ENCODE measurements at regions not wholly inside any gene's neighbourhood (a gene's known extent, or its start where the extent isn't known, plus 50 kb on each side); places are given as distances from the start of the nearest gene placed in this dataset.

DNA sequence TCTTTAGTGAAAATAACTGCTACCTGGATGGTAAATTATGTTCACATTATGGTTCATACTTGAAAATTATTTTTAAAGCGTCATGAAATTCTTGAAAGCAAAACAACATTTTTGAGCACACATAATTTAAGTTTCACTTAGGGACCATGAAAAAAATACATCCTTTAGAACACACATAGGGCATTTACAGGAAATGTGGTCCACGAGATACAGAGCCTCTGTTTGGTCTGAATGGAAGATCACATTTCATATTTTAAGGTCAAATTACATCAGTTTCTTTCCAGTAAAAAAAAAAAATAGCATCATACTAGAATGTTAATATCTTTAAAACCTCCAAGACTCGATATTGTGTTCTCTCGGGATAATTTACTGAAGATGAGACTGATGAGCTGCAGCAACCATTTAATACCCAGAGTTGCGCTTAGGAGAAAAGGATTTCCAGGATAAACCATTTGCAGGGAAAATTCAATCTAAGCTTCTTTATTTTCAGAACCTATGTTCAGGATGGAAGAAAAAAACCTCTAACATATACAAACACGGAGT, 720.7 kb downstream of the DIAPH3 start:
- H3K36me3 ChIP-seq (ENCODE audit: insufficient read depth, low read length), result no peaks in the 10 kb centered on the region

DNA sequence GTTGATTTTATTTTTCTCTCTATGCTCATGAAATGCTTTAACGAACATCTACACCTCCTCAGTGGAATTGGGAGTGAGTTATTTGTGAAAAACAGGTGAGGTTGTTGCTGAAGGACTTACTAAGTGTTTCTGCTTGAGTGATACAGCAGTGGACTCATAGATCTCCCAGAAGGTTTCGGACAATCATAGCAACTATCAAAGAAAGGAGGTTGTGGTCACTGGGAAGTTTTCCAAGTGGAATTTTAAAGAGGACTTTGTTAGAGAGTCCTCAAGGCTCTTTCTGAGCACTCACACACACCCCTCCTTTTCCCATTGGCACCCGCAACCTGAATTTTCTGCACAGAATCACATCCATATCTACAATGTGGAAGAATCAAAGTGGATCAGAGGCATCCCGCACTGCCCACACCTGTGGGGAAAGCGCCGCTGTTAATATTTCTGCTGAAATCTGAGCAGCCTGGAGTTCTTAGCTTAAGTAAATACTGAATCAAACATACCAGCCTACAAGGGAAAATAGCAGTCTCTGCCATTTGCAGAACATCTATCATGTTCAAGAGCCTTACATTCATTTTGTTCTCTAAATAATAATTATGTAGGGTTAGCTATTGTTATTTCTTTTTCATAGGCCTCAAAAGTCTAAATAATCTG, 719.4 kb downstream of the DIAPH3 start:
- H2AFZ ChIP-seq (ENCODE audit: low read depth, low read length), result no peak overlapping the region
- H3K27me3 ChIP-seq (ENCODE audit: insufficient read depth, low read length), result no peaks in the 10 kb centered on the region
- no peaks in the 10 kb centered on the region for H3K9me3 ChIP-seq (ENCODE audit: low read length)
- H3K4me1 ChIP-seq (ENCODE audit: insufficient read depth, low read length), result peaks cover 14% of the 10 kb centered on the region
- no peaks in the 10 kb centered on the region for H3K36me3 ChIP-seq (ENCODE audit: insufficient read depth, low read length)
- H3K4me3 ChIP-seq (ENCODE audit: low read length), result no peak overlapping the region

More for the DNA sequence above, 720.7 kb downstream of the DIAPH3 start:
- Histone ChIP-seq H3K9me3 (ENCODE audit: low read length) (no peaks in the 10 kb centered on the region), H3K27me3 (ENCODE audit: insufficient read depth, low read length) (no peaks in the 10 kb centered on the region), H2AFZ (ENCODE audit: low read depth, low read length) (no peak overlapping the region), H3K4me1 (ENCODE audit: insufficient read depth, low read length) (peaks cover 6% of the 10 kb centered on the region), H3K4me3 (ENCODE audit: low read length) (no peak overlapping the region)

DNA sequence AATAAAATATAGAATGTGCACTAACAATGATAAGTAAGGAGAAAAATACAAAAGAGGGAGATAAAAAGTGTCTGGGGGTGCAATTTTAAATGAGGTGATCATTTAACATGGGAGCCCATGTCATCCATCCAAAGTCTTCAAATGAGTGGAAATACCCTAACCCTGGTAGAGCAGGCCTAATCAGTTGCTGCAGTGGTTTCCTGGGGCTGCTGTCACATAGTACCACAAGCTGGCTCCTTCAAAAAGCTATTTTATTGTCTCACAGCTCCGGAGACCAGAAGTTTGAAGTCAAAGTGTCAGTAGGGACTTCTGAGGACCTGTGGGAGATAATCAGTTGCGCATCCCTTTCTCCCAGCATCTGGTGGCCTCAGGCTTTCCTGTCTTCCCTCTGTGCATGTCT, 717.9 kb downstream of the DIAPH3 start:
- Histone ChIP-seq H3K36me3 (ENCODE audit: insufficient read depth, low read length) (no peaks in the 10 kb centered on the region), H2AFZ (ENCODE audit: low read depth, low read length) (no peak overlapping the region), H3K4me3 (ENCODE audit: low read length) (no peak overlapping the region), H3K27me3 (ENCODE audit: insufficient read depth, low read length) (no peaks in the 10 kb centered on the region), H3K4me1 (ENCODE audit: insufficient read depth, low read length) (peaks cover 18% of the 10 kb centered on the region), H3K9me3 (ENCODE audit: low read length) (no peaks in the 10 kb centered on the region)

DNA sequence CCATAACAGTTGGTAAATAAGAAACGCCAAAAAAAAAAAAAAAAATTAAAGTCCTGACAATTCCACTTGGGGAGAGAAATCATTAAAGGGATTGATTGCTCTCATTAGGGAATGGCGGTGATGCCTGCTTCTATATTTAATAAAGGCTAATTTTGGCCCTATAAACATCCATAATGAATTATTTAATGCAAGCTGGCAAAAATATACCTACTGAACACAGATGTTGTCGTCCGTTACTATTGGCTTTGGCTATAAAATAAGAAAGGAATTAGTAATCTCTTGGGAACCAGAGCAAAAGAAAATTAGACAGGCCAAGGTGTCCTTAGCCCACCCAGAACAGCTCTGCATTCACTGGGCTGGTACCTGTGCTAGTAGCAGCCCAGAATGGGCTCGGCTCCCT, 717.3 kb downstream of the DIAPH3 start:
- no peaks in the 10 kb centered on the region for H3K36me3 ChIP-seq (ENCODE audit: insufficient read depth, low read length)
- H3K4me3 ChIP-seq (ENCODE audit: low read length), result no peak overlapping the region
- H2AFZ ChIP-seq (ENCODE audit: low read depth, low read length), result no peak overlapping the region
- peaks cover 20% of the 10 kb centered on the region for H3K4me1 ChIP-seq (ENCODE audit: insufficient read depth, low read length)
- no peaks in the 10 kb centered on the region for H3K9me3 ChIP-seq (ENCODE audit: low read length)
- H3K27me3 ChIP-seq (ENCODE audit: insufficient read depth, low read length), result no peaks in the 10 kb centered on the region

DNA sequence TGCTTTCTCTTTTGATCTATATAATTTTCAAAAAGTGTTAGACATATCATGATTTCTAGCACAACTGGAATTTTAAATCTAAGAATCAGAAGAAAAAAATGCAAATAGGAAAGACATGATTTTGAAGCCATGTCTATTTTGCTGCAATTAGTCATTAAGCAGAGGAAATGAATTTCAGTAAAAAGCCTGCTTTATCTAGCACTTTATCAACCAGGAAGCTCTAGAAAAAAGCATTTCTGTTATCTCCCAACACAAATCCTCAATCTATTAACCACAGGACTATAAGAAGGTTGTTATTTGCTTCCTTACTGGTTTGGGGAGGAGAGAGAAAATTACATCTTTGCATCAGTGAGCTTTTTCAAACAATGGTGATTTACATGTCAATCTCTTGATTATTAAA, 716.7 kb downstream of the DIAPH3 start:
- H3K4me1 ChIP-seq (ENCODE audit: insufficient read depth, low read length), result peaks cover 20% of the 10 kb centered on the region
- no peaks in the 10 kb centered on the region for H3K36me3 ChIP-seq (ENCODE audit: insufficient read depth, low read length)
- H3K4me3 ChIP-seq (ENCODE audit: low read length), result no peak overlapping the region

DNA sequence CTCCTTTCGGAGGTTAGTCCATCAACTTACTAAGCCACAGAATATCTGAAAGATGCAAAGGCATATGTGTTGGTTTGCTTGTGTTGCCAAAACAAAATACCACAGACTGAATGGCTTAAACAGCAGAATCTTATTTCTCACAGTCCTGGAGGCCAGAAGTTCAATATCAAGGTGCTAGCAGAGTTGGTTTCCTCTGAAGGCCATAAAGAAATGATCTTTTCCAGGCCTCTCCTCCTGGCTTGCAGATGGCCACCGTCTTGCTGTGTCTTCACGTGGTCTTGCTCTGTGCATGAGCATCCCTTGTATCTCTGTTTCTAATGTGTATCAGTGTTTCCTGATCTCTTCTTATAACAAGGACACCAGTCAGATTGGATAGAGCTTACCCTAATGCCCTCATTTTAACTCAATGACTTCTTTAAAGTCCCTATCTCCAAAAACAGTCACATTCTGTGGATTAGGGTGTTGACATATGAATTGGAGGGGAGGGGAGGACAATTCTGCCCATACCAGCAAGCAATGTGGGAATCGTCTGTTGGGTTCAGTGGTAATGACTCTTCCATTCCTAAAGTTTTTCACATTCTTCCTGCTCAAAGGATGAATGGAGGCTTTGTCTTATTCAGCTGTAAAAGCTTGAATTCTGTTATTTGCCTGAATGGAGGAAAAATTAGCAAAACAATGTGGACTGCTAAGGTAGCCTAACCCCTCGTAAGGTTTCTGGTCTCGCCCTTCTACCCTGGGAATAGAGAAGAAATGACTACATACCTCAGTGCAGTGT, 715.7 kb downstream of the DIAPH3 start:
- Histone ChIP-seq H3K9me3 (ENCODE audit: low read length) (no peaks in the 10 kb centered on the region), H2AFZ (ENCODE audit: low read depth, low read length) (no peak overlapping the region), H3K4me1 (ENCODE audit: insufficient read depth, low read length) (peaks cover 20% of the 10 kb centered on the region), H3K27me3 (ENCODE audit: insufficient read depth, low read length) (no peaks in the 10 kb centered on the region), H3K4me3 (ENCODE audit: low read length) (no peak overlapping the region), H3K36me3 (ENCODE audit: insufficient read depth, low read length) (no peaks in the 10 kb centered on the region)

More for the DNA sequence above, 716.7 kb downstream of the DIAPH3 start:
- Histone ChIP-seq H2AFZ (ENCODE audit: low read depth, low read length) (no peak overlapping the region), H3K9me3 (ENCODE audit: low read length) (no peaks in the 10 kb centered on the region), H3K27me3 (ENCODE audit: insufficient read depth, low read length) (no peaks in the 10 kb centered on the region)

DNA sequence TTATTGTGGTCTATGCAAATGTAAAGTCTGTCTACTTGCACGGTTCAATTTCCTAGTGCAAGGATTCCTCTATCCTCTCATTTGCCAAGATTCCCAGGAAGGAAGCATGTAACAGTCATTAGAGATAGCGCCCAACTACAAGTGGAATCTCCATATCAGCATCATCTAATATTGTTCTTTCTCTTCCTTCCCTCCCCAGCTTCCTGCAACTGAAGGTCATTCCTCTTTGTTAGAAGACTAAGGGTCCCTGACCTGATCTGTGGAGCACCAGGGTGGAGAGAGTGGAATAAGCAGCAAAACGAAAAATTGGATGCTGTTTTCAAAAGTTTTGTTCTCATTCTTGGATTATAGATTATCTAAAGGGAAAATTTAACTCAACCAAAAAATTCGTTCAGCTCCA, 714.0 kb downstream of the DIAPH3 start:
- no peaks in the 10 kb centered on the region for H3K9me3 ChIP-seq (ENCODE audit: low read length)
- H3K4me3 ChIP-seq (ENCODE audit: low read length), result no peak overlapping the region
- H3K27me3 ChIP-seq (ENCODE audit: insufficient read depth, low read length), result no peaks in the 10 kb centered on the region
- no peak overlapping the region for H2AFZ ChIP-seq (ENCODE audit: low read depth, low read length)
- peaks cover 20% of the 10 kb centered on the region for H3K4me1 ChIP-seq (ENCODE audit: insufficient read depth, low read length)
- H3K36me3 ChIP-seq (ENCODE audit: insufficient read depth, low read length), result no peaks in the 10 kb centered on the region

DNA sequence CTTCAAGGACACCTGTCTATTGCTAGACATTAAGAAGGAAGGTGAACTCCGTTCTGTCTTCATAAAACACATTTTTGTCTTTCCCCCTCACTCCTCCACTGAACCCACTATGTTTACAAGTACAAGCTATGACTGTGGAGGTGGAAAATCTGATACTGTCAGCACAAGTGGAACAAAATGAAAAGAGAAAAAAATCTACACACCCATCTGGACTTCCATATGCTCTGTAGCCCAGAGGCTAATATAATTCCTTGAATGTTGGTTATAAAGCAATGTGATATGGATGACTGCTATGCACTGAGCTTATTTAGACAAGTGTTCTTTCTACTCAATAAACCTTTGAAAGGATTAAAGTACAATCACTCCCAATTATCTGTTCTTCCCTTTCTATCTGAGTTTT, 713.5 kb downstream of the DIAPH3 start:
- H3K4me1 ChIP-seq (ENCODE audit: insufficient read depth, low read length), result peaks cover 20% of the 10 kb centered on the region

DNA sequence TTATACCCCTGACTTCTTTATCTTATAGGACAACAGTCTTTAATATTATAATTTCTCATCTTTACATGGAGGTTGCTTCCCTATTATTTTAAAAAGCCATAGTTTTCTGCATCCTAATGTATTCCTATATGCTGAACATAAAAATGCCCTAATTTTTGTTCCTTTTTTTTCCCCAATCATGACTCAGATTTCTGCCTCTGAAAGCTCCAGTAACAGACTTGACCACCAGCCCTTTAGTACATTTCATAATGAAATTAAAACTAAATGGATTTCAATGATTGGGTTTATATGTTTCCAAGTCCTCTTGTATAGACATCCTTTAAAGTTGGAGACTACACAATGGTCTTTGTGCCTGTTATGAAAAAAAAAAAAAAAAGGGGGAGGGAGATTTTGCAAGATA, 712.5 kb downstream of the DIAPH3 start:
- H3K4me1 ChIP-seq (ENCODE audit: insufficient read depth, low read length), result peaks cover 20% of the 10 kb centered on the region
- H3K4me3 ChIP-seq (ENCODE audit: low read length), result no peak overlapping the region
- no peak overlapping the region for H2AFZ ChIP-seq (ENCODE audit: low read depth, low read length)
- H3K36me3 ChIP-seq (ENCODE audit: insufficient read depth, low read length), result no peaks in the 10 kb centered on the region
- no peaks in the 10 kb centered on the region for H3K27me3 ChIP-seq (ENCODE audit: insufficient read depth, low read length)
- no peaks in the 10 kb centered on the region for H3K9me3 ChIP-seq (ENCODE audit: low read length)

More for the DNA sequence above, 713.5 kb downstream of the DIAPH3 start:
- Histone ChIP-seq H2AFZ (ENCODE audit: low read depth, low read length) (no peak overlapping the region), H3K36me3 (ENCODE audit: insufficient read depth, low read length) (no peaks in the 10 kb centered on the region), H3K4me3 (ENCODE audit: low read length) (no peak overlapping the region), H3K9me3 (ENCODE audit: low read length) (no peaks in the 10 kb centered on the region), H3K27me3 (ENCODE audit: insufficient read depth, low read length) (no peaks in the 10 kb centered on the region)

DNA sequence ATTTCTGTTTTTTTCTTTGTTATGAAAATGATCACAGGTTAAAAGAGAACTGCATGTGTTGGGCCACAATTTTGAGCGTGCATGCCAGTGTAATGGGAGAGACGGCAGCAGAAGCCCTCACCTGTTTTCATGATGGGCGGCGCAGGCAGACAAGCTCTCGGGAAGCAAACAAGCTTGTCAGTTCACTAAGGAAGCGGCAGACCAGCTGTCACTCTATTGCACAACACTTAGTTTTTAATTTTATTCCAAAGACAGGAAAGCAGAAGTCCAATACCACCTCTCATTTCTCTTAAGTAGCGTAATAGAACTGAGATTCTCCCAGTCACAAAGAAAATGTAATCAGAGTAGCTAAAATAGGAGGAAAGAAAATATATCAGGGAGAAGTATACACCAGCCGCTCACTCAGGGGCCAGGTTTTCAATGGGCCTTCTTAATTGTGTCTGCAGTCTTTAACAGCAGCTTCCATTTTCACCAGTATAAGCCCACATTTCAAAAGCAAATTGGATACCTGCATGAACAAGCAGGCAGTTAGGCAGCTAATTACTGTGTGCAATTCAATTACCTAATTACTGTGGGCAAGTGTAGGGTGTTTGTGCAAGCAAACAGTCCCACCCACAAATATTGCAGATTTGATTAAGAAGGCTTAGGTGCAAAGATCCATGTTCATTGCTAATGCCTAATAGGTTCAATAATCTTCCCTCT, 711.4 kb downstream of the DIAPH3 start:
- Histone ChIP-seq H3K27me3 (ENCODE audit: insufficient read depth, low read length) (no peaks in the 10 kb centered on the region), H3K4me1 (ENCODE audit: insufficient read depth, low read length) (peaks cover 20% of the 10 kb centered on the region), H3K4me3 (ENCODE audit: low read length) (no peak overlapping the region), H3K36me3 (ENCODE audit: insufficient read depth, low read length) (no peaks in the 10 kb centered on the region), H3K9me3 (ENCODE audit: low read length) (no peaks in the 10 kb centered on the region), H2AFZ (ENCODE audit: low read depth, low read length) (no peak overlapping the region)

DNA sequence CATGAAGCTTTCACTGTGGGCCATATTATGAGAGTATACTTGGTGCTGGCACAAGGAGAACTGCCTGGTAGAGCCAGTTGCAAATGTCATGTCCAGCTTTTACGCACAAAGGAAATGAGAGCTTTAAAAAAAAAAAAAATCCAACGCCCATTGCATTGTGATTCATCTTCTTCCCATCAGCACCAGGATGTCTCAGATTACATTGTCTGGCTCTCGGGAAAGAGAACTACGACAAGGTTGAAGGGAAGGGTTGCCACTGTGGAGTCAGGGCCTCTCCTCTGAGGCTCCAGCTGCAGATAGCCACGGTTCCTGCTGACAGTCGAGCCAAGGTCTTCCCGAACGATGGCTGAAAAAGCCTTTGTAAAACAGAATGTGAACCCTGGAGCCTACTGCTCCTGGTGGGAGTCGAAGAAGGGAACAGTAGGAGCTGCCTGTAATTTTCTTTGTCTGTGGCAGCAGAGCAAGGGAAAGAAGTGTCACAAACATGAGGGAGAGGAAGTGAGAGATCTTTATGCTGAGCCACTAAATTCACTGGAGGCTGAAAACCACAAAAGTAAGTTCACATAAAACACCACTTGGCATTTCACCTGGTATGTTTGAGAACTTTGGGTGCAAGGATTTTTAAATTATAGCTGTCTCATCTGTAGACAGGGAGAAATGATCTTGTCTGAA, 704.7 kb downstream of the DIAPH3 start:
- H3K36me3 ChIP-seq (ENCODE audit: insufficient read depth, low read length), result no peaks in the 10 kb centered on the region
- no peaks in the 10 kb centered on the region for H3K9me3 ChIP-seq (ENCODE audit: low read length)
- no peaks in the 10 kb centered on the region for H3K27me3 ChIP-seq (ENCODE audit: insufficient read depth, low read length)
- H3K4me1 ChIP-seq (ENCODE audit: insufficient read depth, low read length), result peaks cover 24% of the 10 kb centered on the region
- peak overlapping the region; percentile 60 for H2AFZ ChIP-seq (ENCODE audit: low read depth, low read length)
- H3K4me3 ChIP-seq (ENCODE audit: low read length), result peak overlapping the region; percentile 25

DNA sequence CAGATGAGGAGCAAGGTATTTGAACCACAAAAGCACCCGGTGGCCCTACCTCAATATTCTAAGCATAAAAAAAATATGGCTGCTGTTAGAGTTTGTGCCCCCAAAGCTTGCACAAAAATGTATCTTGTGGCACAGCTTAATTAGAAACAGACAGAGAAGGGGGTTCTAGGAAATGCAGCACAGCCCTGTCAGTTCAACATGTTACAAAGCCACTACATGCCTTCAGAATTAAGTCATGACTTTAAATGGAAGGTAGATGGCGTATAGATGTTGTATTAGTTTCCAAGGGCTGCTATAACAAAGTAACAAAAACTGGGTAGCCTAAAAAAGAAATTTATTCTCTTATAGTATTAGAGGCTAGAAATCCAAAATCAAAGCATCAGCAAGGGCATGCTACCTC, 703.8 kb downstream of the DIAPH3 start:
- H3K27me3 ChIP-seq (ENCODE audit: insufficient read depth, low read length), result no peaks in the 10 kb centered on the region
- H3K36me3 ChIP-seq (ENCODE audit: insufficient read depth, low read length), result no peaks in the 10 kb centered on the region
- H3K4me3 ChIP-seq (ENCODE audit: low read length), result no peak overlapping the region
- H2AFZ ChIP-seq (ENCODE audit: low read depth, low read length), result no peak overlapping the region
- peaks cover 33% of the 10 kb centered on the region for H3K4me1 ChIP-seq (ENCODE audit: insufficient read depth, low read length)
- no peaks in the 10 kb centered on the region for H3K9me3 ChIP-seq (ENCODE audit: low read length)

DNA sequence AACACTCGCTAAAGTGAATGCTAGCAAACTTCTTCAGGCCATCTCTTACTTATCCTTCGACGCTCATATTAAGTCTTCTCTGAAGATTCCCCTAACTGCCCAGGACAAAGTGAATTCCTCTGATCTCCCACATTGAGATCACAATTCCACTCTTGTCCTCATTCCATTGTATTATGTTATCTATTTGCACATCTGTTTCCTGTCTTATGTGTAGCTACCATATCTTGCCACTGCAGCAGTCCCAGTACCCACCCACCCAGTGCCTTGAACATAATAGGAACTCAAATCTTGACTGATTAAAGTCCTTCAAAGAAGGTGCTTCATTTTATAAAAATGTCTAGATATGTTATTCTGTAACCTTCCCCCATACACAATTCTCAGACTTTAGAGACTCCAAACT, 702.3 kb downstream of the DIAPH3 start:
- Histone ChIP-seq H3K4me1 (ENCODE audit: insufficient read depth, low read length) (peaks cover 33% of the 10 kb centered on the region), H3K27me3 (ENCODE audit: insufficient read depth, low read length) (no peaks in the 10 kb centered on the region), H3K36me3 (ENCODE audit: insufficient read depth, low read length) (no peaks in the 10 kb centered on the region), H2AFZ (ENCODE audit: low read depth, low read length) (no peak overlapping the region), H3K4me3 (ENCODE audit: low read length) (no peak overlapping the region), H3K9me3 (ENCODE audit: low read length) (no peaks in the 10 kb centered on the region)
